Progenitor cell of endocrine pancreas (in vitro differentiated cells): ENCODE measurements at regions not wholly inside any gene's neighbourhood (a gene's known extent, or its start where the extent isn't known, plus 50 kb on each side); places are given as distances from the start of the nearest gene placed in this dataset.
A peak's percentile ranks its signal among the peaks of the same experiment; 100 is the strongest.

Experiments
- DNase-seq: peaks from one replicate; pipeline ENCODE4 v3.0.0; 2021; ENCODE audit warnings: low spot score; ENCODE audit not compliant: unreplicated experiment
- H3K27ac Mint-ChIP-seq: 2 replicates; pipeline ENCODE4 v1.8.0; 2021; ENCODE audit warnings: mild to moderate bottlenecking, moderate library complexity, mixed read lengths
- H3K27me3 Mint-ChIP-seq: 2 replicates; pipeline ENCODE4 v1.8.0; 2021; ENCODE audit warnings: mixed read lengths
- H3K36me3 Mint-ChIP-seq: 2 replicates; pipeline ENCODE4 v1.8.0; 2022; ENCODE audit warnings: mixed read lengths; ENCODE audit not compliant: insufficient read depth
- H3K4me1 Mint-ChIP-seq: 2 replicates; pipeline ENCODE4 v1.8.0; 2021; ENCODE audit warnings: low read depth, mixed read lengths
- H3K4me3 Mint-ChIP-seq: 2 replicates; pipeline ENCODE4 v1.8.0; 2021; ENCODE audit warnings: low read depth, mild to moderate bottlenecking, moderate library complexity, mixed read lengths
- H3K9me3 Mint-ChIP-seq: 2 replicates; pipeline ENCODE4 v1.8.0; 2021; ENCODE audit warnings: low read depth, mixed read lengths
- CTCF ChIP-seq: fragments of 200-600 bp; sonication (generic); IDR thresholded peaks from one replicate; pipeline ENCODE4 v1.5.0; 2021; ENCODE audit warnings: antibody characterized with exemption, mild to moderate bottlenecking; ENCODE audit not compliant: unreplicated experiment

GRCh38 chr2:204078003-204078698, 141.6 kb downstream of the ICOS start:
- no peaks in the 10 kb centered on the region for H3K9me3 Mint-ChIP-seq
- no peak overlapping the region for H3K4me3 Mint-ChIP-seq
- no peak overlapping the region for H3K27ac Mint-ChIP-seq
- H3K36me3 Mint-ChIP-seq = no peaks in the 10 kb centered on the region
- H3K4me1 Mint-ChIP-seq = peaks cover 10% of the 10 kb centered on the region
- H3K27me3 Mint-ChIP-seq = peaks cover 3% of the 10 kb centered on the region
- DNase-seq = no peak
- TF ChIP-seq CTCF = no peak

- Mint-ChIP-seq H3K27ac (peak overlapping the region; percentile 12), H3K27me3 (peaks cover 10% of the 10 kb centered on the region), H3K36me3 (no peaks in the 10 kb centered on the region), H3K9me3 (peaks cover 4% of the 10 kb centered on the region), H3K4me1 (peaks cover 17% of the 10 kb centered on the region), H3K4me3 (no peak overlapping the region)
- no peak for TF ChIP-seq CTCF
- DNase-seq = no peak
Measured at GRCh38 chr2:204081487-204082425, 145.2 kb downstream of the ICOS start.

- Mint-ChIP-seq H3K4me1 (peaks cover 17% of the 10 kb centered on the region), H3K27me3 (peaks cover 7% of the 10 kb centered on the region), H3K9me3 (peaks cover 4% of the 10 kb centered on the region), H3K36me3 (no peaks in the 10 kb centered on the region), H3K4me3 (no peak overlapping the region), H3K27ac (no peak overlapping the region)
- no peak for TF ChIP-seq CTCF
- no peak for DNase-seq
Measured at GRCh38 chr2:204086167-204086566, 149.6 kb downstream of the ICOS start.

GRCh38 chr2:204089105-204089504, 152.5 kb downstream of the ICOS start:
- Mint-ChIP-seq H3K36me3 (peaks cover 3% of the 10 kb centered on the region), H3K4me1 (no peaks in the 10 kb centered on the region), H3K9me3 (peaks cover 12% of the 10 kb centered on the region), H3K27me3 (peaks cover 4% of the 10 kb centered on the region), H3K4me3 (no peak overlapping the region), H3K27ac (no peak overlapping the region)
- DNase-seq = no peak
- no peak for TF ChIP-seq CTCF

GRCh38 chr2:204089574-204089973, 153.0 kb downstream of the ICOS start:
- no peak for TF ChIP-seq CTCF
- peaks cover 14% of the 10 kb centered on the region for H3K9me3 Mint-ChIP-seq

More at GRCh38 chr2:204089574-204089973, 153.0 kb downstream of the ICOS start:
- DNase-seq = no peak
- Mint-ChIP-seq H3K4me3 (no peak overlapping the region), H3K27me3 (peaks cover 4% of the 10 kb centered on the region), H3K4me1 (no peaks in the 10 kb centered on the region), H3K27ac (no peak overlapping the region), H3K36me3 (peaks cover 3% of the 10 kb centered on the region)
